Left ventricle myocardium superior (tissue), 1 donor: ENCODE measurements at regions not wholly inside any gene's neighbourhood (a gene's known extent, or its start where the extent isn't known, plus 50 kb on each side); places are given as distances from the start of the nearest gene placed in this dataset.
"Not testable (repeated sequence)": the region's sequence is repeated elsewhere in the genome, so short reads cannot be mapped to it uniquely, and the experiment has no call there.

Experiments
- ATAC-seq: fragments of 200-7000 bp; cut with Tn5 transposase; one replicate; pipeline ENCODE4 v1.9.1; 2020; ENCODE audit warnings: mild to moderate bottlenecking, moderate library complexity
- DNase-seq: peaks from one replicate; pipeline ENCODE4 v3.0.0-alpha.2; 2020
- intact Hi-C: fragments of 100-400 bp; cut with micrococcal nuclease; formaldehyde crosslinking; loops from one replicate; pipeline ENCODE4 v1.11.0; 2022
- donor health status: DM: no; HTN: yes; CAD: no; lungs with severe emphysema.

DNA sequence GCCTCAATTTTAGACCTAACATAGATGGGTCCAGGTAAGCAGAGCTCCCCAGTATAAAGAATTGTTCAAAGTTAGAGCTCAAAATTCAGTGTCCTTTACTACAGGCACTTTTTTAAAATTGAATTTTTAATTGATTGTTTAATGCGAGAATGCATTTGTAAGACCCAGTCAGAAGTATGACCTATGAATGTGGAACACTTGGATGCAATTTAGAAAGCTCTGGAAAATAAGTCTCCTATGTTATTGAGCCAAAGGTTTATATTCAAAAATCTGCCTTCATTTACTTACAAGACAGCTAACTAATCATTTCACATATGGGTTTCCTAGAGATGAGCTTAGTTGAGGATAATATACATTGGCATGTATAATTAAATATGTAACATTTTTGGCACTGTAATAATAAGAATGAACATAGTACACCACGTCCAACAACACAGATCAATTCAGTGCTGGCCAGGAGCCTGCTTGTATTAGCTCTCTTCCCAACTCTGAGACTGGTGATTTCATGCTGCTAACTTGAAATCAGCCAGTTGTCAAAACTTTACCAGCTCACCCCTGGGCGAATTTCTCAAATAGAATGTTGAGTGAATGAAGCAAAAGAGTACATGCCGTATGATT lies 197.2 kb upstream of the NPY2R start:
- no peak for DNase-seq
- intact Hi-C loops: no loop called here
- ATAC-seq: no peak

DNA sequence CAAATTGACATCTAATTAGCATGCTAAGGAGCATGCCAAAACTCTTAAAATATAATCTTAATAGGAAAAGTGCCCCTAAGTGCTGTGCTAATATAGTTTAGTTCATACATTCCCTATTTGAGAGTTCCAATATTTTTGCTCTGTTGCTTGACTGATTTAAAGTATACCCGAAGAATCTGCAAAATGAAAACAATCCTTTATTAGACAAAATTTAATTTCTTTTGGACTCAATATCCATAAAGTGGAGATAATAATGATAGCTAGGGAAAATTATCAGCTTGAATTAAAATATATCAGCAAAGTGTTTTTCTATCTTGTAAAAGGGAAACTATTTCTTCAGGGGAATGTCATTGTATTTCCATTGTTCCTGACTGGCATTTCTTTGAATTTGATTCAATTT lies 196.0 kb upstream of the NPY2R start:
- ATAC-seq (no peak), DNase-seq (no peak)
- intact Hi-C loops: no loop called here

DNA sequence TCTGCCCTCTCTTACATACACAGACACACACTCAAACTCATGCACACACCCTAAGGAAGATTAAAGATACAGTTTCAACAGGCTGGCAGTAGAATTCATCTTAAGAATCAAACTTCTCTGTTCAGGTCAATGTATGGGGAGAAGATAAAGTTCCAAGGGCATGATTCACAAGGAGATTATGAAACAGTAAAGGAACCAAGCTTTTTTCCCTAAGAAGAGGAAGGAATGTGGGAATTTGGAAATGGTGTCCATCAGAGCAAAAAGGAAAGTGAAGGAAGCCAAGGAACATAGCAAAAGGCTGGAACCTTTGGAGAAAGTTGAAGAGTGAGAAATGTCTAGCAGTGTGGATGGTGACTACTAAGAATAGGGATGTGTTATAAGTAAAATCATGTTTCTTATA lies 191.0 kb upstream of the NPY2R start:
- no peak for ATAC-seq
- DNase-seq: no peak
- intact Hi-C loops: no loop called here

DNA sequence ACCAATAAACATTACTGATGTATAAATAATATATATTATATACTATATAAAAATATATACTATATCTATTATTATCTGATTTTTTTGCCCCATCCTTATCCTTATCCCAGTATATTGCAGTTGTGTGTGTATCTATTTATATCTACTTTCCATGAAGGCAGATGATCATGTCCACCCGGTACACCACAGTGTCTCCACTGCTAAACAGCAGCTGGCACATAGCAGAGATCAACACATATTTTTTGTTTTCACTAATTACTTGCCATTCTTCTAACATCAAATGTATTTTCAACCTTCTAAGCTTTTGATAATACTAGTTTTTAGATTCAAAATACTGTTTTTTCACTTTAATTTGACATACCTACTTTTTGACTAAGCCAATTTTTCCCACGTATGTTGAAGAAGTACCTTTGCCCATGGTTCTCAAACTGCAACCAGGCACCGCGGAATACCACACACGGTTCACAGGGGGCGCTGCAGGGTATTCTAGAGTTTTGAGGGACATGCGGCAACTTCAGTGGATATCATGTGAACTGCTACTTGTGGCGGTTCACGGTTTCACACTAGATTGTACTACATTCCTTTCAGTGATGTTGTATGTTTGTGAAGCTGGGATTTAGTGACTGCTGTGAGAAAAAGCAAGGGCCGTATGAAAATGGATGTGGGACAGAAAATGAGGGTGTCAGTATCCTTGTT lies 182.5 kb upstream of the NPY2R start:
- ATAC-seq: no peak
- intact Hi-C loops: no loop called here
- DNase-seq: peak; percentile 44

DNA sequence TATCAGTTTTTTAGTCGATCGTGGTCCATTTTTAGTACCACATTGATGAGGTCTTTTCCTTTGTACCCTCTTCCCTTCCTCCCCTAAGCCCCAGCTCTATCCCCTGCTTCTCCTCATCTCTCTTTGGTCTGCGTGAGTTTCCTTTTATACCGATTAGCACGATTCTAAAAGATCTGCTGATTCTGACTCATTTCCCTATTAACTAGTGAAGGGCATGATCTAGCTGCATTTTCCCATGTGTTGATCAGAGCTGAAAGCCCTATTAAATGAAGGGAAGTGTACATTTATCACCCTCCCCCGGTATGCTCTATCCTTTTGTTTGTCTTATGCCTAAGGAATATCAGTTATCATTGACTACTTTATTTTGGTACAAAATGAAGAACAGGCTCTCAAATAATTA lies 181.7 kb upstream of the NPY2R start:
- intact Hi-C loops: no loop called here
- ATAC-seq (no peak), DNase-seq (no peak)

DNA sequence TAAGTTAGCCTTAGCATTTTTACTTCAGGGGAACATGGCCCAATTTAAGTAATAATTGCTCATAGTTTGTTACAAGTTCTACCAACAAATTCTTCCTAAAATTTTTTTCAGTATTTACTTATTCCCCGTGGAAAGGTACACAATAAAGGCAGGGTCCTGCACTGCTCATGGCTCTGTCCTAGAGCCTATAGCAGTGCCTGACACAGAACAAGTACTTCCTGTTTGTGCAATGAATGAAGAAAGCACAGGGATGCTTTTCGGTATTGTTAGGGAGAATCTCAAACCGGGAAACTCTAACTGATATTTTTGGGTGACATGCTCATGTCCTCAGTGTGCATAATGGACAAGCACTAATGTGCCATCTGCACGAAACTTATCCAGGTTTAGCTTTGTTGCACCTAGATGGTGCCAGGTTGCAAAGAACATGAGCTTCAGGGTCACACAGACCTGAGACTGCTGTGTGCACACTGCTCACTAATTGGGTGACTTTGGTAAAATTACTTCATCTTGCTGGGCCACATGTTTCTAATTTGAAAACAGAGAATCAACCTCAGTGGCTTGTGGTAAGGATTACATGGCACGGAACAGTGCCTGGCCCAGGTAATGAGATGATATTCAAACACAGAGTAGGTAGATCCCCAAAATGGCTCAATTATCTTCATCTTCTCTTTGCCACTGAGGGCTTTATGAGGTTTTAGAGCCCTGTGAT lies 175.8 kb upstream of the NPY2R start:
- intact Hi-C loops: no loop called here
- ATAC-seq (no peak), DNase-seq (no peak)

DNA sequence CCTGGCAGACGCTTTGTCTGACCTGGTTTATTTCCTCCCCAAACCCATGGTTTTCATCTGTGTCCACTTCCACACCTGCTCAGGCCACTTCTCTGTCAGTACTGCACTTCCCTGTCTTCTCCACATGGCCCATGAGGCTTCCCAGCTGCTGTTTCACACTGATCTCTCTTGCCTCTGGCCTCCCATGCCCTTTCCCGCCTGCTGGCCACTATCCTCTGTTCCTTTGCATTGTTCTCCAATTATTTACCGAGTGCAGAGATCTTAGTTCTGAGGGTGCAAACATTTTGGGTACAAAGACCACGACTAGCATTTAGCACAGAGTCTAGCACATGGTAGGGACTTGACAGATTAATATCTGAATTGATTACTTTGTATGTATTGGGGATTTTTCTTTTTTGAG lies 174.8 kb upstream of the NPY2R start:
- intact Hi-C loops: no loop called here
- no peak for DNase-seq
- no peak for ATAC-seq

DNA sequence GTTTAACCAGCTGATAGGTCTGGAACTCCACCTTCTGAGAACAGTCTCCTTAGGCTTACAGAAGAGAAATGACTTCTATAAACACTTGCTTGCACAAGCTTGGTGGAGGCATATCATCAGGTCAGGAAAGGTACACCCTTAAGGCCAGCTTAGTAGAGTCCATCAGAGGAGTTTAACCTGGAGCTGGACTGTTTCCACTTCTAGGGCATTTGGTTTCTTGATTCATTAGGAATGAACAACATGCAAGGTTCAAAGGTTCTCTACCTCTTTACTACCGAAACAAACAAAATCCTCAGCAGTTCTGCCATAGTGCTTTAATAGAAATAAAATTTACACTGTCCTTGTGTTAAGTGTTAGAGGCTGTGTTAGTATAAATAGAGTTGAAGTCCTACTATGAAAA lies 171.4 kb upstream of the NPY2R start:
- DNase-seq (no peak), ATAC-seq (no peak)
- intact Hi-C loops: no loop called here

DNA sequence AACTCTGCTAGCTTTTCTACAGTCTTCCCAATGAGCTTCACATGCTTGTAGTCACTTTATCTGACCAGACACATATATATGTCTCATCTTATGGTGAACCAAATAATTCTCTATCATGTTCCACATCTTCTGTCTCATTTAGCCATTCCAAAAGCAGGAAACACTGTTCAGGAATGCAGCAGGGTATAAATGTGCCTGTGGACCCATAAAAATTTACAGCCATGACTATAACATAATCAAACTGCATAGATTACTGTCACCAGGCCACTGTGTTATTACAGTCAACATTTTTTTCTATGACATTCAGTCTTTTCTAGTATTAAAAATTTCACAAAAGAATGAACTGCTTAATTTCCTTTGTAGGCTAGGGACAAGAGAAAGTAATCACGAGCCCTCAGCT lies 170.0 kb upstream of the NPY2R start:
- DNase-seq (no peak), ATAC-seq (no peak)
- intact Hi-C loops: no loop called here

DNA sequence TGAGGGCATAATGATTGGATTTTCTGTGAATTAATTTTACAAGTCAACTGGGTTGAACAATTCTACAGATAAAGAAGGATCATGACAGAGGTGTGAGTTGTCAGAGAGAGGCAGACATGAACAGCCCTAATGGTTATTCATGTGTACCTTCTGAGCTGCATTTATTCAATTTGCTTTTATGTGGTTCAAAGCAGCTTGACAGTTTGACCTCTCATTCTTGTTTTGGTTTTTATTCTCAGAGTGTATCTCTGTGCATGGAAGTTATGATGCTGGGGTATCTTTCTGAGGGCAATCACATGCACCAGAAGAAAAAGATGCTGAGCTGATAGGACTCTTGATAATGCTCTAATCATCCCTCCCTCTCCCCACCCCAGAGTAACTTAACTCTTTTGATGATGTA lies 169.3 kb upstream of the NPY2R start:
- intact Hi-C loops: no loop called here
- ATAC-seq: no peak
- no peak for DNase-seq

DNA sequence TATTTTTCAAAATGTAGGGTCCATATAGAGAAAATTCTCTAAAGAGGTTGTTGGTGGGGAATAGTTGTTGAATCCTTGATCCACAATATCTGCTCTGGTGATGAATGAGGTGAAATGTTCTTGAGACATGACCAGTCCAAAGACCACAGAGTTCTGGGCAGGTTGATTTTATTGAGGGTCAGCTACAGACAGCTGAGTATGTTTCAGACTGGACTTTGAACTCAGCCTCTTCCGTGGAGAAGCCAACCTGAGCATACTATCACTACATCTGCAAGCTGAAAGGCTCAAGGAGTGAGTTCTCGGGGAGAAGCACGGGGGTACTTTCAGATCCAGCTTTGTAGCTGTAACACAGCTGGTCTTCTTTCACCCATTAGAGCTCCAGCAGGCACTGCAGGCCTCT lies 168.4 kb upstream of the NPY2R start:
- DNase-seq: no peak
- ATAC-seq: no peak
- intact Hi-C loops: no loop called here

DNA sequence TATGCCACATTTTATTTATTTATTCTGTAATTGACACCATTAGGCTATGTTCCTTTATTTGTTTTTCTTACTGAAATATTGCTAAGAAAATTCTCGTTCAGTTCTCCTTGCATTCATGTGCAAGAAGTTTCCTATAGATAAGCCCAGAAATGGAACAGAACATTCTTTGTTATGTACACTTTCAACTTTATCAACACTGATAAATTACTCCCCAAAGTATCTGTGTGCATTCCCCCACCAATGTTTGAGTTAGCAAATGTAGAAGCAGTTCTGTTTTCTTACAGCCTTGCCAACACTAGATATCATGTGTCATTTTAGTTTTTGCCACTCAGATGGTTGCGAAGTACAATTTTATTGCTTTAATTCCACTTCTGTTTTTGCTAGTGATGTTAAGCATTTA lies 166.4 kb upstream of the NPY2R start:
- ATAC-seq (no peak), DNase-seq (no peak)
- intact Hi-C loops: no loop called here

DNA sequence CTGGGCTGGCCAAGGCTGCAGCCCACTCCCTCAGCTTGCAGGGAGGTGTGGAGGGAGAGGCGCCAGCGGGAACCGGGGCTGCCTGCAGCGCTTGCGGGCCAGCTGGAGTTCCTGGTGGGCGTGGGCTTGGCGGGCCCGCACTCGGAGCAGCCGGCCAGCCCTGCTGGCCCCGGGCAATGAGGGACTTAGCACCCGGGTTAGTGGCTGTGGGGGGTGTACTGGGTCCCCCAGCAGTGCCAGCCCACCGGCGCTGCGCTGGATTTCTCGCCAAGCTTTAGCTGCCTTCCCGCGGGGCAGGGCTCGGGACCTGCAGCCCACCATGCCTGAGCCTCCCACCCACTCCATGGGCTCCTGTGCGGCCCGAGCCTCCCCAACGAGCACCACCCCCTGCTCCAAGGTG lies 164.2 kb upstream of the NPY2R start:
- DNase-seq, intact Hi-C loops, ATAC-seq: not testable (repeated sequence)

DNA sequence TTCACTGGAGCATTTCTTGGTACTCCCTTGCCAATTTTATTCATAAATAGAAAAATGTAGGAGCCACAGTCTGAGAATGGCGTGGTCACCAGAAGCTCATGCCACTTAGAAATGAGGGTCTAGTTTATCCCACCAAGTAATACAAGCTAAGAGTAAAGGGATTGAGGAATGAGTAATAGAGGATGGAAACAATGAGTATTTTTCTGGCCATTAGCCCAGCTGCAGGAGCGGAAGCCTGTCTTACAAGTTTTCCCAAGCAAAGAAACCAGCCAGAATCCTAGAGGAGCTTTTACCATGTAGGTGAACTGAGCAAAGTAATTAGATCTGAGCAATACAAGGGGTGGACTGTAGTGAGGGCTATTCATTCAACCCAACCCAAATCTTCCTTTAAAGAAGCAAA lies 160.7 kb upstream of the NPY2R start:
- ATAC-seq (no peak), DNase-seq (no peak)
- intact Hi-C loops: no loop called here

DNA sequence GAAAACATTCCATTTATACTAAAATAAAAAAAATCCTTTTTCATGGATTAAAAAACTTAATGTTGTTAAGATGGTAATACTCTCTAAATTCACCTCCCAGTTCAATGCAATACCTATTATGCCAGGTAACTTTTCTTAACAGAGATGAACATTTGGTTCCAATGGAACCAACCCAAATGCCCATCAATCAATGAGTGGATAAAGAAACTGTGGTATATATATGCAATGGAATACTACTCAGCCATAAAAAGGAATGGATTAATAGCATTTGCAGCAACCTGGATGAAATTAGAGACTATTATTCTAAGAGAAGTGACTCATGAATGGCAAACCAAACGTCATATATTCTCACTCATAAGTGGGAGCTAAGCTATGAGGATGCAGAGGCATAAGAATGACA lies 154.4 kb upstream of the NPY2R start:
- ATAC-seq, DNase-seq, intact Hi-C loops: not testable (repeated sequence)

DNA sequence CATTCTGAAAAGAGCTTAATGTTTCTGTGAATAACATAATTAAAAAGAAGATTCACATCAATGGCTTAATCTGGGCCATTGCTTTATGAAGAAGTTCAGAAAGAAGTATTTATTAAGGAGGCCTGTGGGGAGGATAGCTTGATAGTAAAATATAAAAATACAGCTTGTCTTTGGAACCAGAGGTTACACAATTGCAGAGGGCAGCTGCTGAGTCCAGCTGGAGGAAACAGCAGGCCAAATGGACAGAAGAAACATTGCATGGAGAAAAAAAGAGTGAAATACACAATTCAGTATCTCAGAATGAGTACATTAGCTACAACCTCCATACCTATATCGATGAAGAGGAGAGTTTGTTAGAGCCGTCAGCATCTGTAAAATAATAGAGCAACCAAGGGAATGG lies 148.0 kb upstream of the NPY2R start:
- intact Hi-C loops: no loop called here
- peak; percentile 68 for ATAC-seq

DNA sequence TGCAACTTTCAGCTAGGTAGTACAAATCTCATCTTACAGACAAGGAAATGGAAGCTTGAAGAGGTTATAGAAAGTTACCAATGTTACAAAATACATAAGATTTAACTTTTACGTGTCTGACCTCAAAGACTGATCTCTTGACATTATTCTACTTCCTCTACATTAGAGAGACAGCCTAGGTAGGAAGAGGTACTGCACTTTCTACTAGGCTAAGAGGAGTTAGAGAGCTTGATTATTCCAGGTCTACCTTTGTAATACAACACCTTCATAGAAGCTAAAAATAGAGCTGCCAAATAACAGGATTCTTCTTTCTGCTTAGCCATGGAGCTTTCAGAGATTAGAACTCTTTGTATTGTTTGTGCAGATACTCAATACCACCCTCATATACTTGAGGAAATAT lies 147.6 kb upstream of the NPY2R start:
- DNase-seq (no peak), ATAC-seq (no peak)
- intact Hi-C loops: no loop called here

More for the DNA sequence above, 148.0 kb upstream of the NPY2R start:
- DNase-seq: no peak

DNA sequence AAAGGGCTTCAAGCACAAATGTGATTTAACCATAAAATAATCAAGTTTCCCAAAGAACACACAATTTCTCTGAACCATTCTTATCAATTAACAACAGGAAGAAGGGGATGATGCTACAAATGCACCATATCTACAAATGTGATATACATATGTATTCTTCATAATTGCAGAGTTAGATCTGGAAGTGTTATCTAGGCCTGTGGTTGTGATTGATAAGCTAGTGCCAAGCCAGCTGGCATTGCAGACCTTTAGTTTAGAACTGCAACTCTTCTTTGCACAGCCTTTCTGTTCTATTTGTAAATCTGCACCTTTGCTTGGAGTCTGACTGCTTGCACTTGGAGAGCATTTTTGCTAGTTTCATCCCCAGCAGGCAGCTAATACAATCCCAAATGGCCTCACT lies 145.5 kb upstream of the NPY2R start:
- no peak for ATAC-seq

DNA sequence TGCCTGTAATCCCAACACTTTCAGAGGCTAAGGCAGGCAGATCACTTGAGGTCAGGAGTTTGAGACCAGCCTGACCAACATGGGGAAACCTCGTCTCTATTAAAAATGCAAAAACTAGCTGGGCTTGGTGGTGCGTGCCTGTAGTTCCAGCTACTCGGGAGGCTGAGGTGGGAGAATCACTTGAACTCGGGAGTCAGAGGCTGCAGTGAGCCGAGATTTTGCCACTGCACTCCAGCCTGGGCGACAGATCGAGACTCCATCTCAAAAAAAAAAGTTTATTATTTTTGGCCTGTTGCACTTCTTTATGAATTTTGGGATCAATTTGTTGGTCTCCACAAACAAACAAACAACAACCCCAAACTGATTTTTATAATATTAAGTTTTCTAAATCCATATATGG lies 143.5 kb upstream of the NPY2R start:
- intact Hi-C loops, ATAC-seq, DNase-seq: not testable (repeated sequence)

More for the DNA sequence above, 145.5 kb upstream of the NPY2R start:
- DNase-seq: no peak
- intact Hi-C loops: no loop called here

DNA sequence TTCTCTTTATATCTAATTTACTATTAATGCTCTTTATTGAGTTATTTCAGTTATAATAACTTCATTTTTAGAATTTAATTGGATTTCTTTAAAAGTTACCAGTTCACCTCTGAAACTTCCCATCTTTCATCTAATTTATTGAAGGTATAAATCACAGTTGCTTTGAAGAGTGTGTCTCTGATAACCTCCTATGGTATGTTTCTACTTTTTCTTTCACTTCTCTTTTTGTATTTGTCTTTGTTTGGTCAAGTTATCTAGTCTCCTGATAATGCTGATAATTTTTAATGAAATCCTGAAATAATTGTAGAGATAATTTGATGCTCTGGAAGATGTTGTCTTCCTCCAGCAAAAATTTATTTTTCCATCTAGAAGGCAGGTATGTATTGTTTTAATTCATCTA lies 141.6 kb upstream of the NPY2R start:
- DNase-seq: no peak
- intact Hi-C loops: no loop called here
- no peak for ATAC-seq

DNA sequence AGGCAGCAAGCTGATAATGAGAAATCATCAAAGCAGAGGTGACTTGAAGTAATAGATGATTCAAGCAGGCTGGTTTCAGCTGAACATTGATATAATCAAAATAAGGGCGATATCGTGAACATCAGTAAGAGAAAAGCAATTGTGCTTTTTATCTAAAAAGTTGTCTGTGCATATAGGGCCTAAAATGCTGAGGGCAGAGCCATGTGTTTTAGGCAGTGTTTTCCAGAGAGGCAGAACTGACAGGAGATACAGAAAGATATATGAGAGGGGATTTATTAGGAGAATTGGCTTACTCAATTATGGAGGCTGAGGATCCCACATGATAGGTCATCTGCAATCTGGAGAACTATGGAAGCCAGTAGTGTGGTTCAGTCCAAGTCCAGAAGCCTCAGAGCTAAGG lies 136.5 kb upstream of the NPY2R start:
- intact Hi-C loops: no loop called here
- ATAC-seq (no peak), DNase-seq (no peak)
